ENCODE measurements at regions not wholly inside any gene's neighbourhood (a gene's known extent, or its start where the extent isn't known, plus 50 kb on each side); places are given as distances from the start of the nearest gene placed in this dataset.
"Not testable (repeated sequence)": the region's sequence is repeated elsewhere in the genome, so short reads cannot be mapped to it uniquely, and the experiment has no call there.

DNA sequence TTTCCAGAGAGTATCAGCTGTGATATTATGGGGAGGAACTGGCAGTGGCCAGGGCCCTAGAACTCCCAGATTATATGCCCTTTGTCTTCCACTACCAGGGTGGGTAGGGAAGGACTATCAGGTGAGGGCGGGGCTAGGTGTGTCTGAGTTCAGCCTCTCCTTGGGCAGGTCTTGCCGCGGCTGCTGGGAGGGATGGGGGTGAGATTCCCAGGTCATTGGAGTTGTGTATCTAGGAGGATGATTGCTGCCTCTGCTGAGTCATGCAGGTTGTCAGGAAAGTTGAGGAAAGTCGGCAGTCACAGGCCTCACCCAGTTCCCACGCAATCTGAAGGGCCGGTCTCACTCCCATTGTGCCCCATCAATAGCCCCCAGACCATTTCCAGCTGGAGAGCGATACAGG, 185.2 kb downstream of the DKK1 start:
- Mint-ChIP-seq H3K36me3 (ENCODE audit: insufficient read depth in 2 of 2) (peaks cover 0 to 1% of the 10 kb centered on the region in 2 donors), H3K4me1 (ENCODE audit: low read depth) (no peaks in the 10 kb centered on the region), H3K27me3 (ENCODE audit: low read depth) (no peaks in the 10 kb centered on the region), H3K4me3 (no peak overlapping the region), H3K27ac (no peak overlapping the region), H3K9me3 (peaks cover 4 to 10% of the 10 kb centered on the region in 2 donors)
- no peak for DNase-seq
- ATAC-seq (replicated peaks in 1 of 2), result no peak

GRCh38 chr10:52500476-52500875, 186.4 kb downstream of the DKK1 start:
- Mint-ChIP-seq H3K9me3 (peaks cover 8 to 14% of the 10 kb centered on the region in 2 donors), H3K4me1 (ENCODE audit: low read depth) (no peaks in the 10 kb centered on the region), H3K27me3 (ENCODE audit: low read depth) (no peaks in the 10 kb centered on the region), H3K36me3 (ENCODE audit: insufficient read depth in 2 of 2) (peaks cover 0 to 1% of the 10 kb centered on the region in 2 donors), H3K27ac (no peak overlapping the region), H3K4me3 (no peak overlapping the region)
- DNase-seq (no peak), ATAC-seq (replicated peaks in 1 of 2) (no peak)

- H3K27me3 Mint-ChIP-seq (ENCODE audit: low read depth), result no peaks in the 10 kb centered on the region
- DNase-seq (no peak), ATAC-seq (replicated peaks in 1 of 2) (no peak)
- no peaks in the 10 kb centered on the region for H3K36me3 Mint-ChIP-seq (ENCODE audit: insufficient read depth in 2 of 2)
- no peaks in the 10 kb centered on the region for H3K4me1 Mint-ChIP-seq (ENCODE audit: low read depth)
- peaks cover 11 to 14% of the 10 kb centered on the region in 2 donors for H3K9me3 Mint-ChIP-seq
- H3K27ac Mint-ChIP-seq, result no peak overlapping the region
- H3K4me3 Mint-ChIP-seq, result no peak overlapping the region
These were observed 188.2 kb downstream of the DKK1 start for GRCh38 chr10:52502237-52502636.

DNA sequence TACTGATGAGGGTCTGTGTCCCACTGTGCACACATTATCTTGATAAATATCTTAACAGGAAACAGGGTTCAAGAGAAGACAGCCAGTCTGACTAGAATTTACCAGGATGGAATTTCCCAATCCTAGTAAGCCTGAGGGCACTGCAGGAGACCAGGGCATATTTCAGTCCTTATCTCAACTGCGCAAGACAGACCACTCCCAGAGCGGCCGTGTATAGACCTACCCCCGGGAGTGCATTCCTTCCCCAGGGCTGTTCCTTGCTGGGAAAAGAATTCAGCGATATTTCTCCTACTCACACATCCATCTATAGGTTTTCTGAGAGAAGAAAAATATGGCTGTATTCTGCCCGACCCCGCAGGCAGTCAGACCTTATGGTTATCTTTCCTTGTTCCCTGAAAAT, 191.3 kb downstream of the DKK1 start:
- not testable (repeated sequence) for H3K27ac Mint-ChIP-seq; H3K4me1 Mint-ChIP-seq (ENCODE audit: low read depth); H3K4me3 Mint-ChIP-seq; H3K36me3 Mint-ChIP-seq (ENCODE audit: insufficient read depth in 2 of 2); DNase-seq; ATAC-seq (replicated peaks in 1 of 2); H3K27me3 Mint-ChIP-seq (ENCODE audit: low read depth)
- peaks cover 9 to 11% of the 10 kb centered on the region in 2 donors for H3K9me3 Mint-ChIP-seq

GRCh38 chr10:52514481-52514880, 200.4 kb downstream of the DKK1 start:
- no peak for DNase-seq
- H3K4me1 Mint-ChIP-seq (ENCODE audit: low read depth), result no peaks in the 10 kb centered on the region
- H3K9me3 Mint-ChIP-seq, result peaks cover 10 to 14% of the 10 kb centered on the region in 2 donors
- H3K36me3 Mint-ChIP-seq (ENCODE audit: insufficient read depth in 2 of 2), result peaks cover 0 to 4% of the 10 kb centered on the region in 2 donors
- no peak for ATAC-seq (replicated peaks in 1 of 2)
- no peak overlapping the region for H3K27ac Mint-ChIP-seq
- no peak overlapping the region for H3K4me3 Mint-ChIP-seq
- H3K27me3 Mint-ChIP-seq (ENCODE audit: low read depth), result no peaks in the 10 kb centered on the region

- Mint-ChIP-seq H3K4me1 (ENCODE audit: low read depth) (no peaks in the 10 kb centered on the region), H3K9me3 (peaks cover 5 to 9% of the 10 kb centered on the region in 2 donors), H3K4me3 (no peak overlapping the region), H3K27ac (no peak overlapping the region), H3K27me3 (ENCODE audit: low read depth) (no peaks in the 10 kb centered on the region), H3K36me3 (ENCODE audit: insufficient read depth in 2 of 2) (peaks cover 0 to 2% of the 10 kb centered on the region in 2 donors)
- ATAC-seq (replicated peaks in 1 of 2) (no peak), DNase-seq (no peak)
These were observed 202.9 kb downstream of the DKK1 start for GRCh38 chr10:52517012-52517411.

DNA sequence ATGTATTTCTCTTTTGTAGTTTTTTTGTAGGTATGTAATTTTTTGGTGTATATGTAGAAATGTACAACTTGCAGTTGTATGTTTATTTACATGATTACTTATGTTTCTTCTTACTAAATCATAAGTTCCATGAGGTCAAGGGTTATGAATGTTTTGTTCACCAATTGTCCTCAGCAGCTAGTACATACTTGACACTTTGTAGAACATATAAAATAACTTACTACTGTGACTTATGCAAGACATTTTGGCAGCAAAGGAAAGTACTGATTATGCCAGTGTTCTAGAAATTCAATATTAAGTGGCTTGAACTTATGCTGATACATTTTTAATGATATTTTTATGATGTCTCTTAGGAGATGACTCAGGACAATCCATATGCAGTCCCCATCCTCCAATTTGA, 209.6 kb downstream of the DKK1 start:
- no peaks in the 10 kb centered on the region for H3K36me3 Mint-ChIP-seq (ENCODE audit: insufficient read depth in 2 of 2)

DNA sequence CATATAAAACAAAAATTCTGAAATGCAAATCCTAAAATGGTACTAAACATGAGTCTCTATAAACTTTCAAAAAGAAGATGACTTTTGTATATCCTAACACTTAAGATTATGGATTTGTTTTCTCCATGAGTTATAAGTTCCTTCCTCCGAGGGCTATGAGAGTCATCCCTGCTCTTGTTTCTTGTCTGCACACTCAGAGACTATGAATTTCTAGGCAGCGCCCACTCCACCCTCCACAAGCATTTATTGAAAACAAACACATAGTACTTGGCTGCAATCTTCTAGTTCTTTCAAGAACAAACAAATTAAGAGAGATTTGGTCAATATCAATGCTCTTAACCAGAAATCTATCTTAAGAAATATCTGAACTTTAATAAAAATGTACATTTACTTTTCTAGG, 211.7 kb downstream of the DKK1 start:
- DNase-seq, result no peak
- Mint-ChIP-seq H3K4me1 (ENCODE audit: low read depth) (no peaks in the 10 kb centered on the region), H3K4me3 (no peak overlapping the region), H3K27ac (no peak overlapping the region), H3K27me3 (ENCODE audit: low read depth) (no peaks in the 10 kb centered on the region), H3K36me3 (ENCODE audit: insufficient read depth in 2 of 2) (no peaks in the 10 kb centered on the region), H3K9me3 (peaks cover 6 to 8% of the 10 kb centered on the region in 2 donors)
- no peak for ATAC-seq (replicated peaks in 1 of 2)

More for the DNA sequence above, 209.6 kb downstream of the DKK1 start:
- no peaks in the 10 kb centered on the region for H3K27me3 Mint-ChIP-seq (ENCODE audit: low read depth)
- H3K27ac Mint-ChIP-seq, result no peak overlapping the region
- no peak for DNase-seq
- ATAC-seq (replicated peaks in 1 of 2), result no peak
- no peaks in the 10 kb centered on the region for H3K4me1 Mint-ChIP-seq (ENCODE audit: low read depth)
- no peak overlapping the region for H3K4me3 Mint-ChIP-seq
- peaks cover 6% of the 10 kb centered on the region in 2 donors for H3K9me3 Mint-ChIP-seq

DNA sequence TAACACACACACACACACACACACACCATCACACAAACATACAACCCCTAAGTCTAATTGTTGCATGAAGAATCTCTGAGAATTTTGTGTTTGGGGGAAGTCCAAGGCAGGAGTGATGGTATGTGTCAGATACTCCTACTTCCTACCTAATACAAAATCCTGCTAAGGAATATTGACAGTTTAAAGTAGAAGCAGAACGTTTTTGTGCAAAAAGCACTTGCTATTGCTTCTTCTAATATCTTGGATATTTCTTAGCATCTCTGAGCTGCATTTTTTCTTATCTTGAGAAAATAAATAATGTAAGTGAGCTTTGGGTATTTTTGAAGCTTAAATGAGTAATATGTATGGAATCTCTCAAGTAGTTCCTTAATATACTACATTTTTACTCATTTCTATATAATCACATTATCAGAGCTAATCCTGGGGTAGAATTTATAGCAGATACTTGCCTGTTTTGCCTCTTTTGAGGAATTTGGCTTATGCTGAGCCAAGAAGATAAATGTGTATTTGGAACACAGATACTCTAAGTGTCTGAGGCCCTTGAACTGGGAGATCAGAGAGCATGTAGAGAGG, 212.3 kb downstream of the DKK1 start:
- DNase-seq (no peak), ATAC-seq (replicated peaks in 1 of 2) (no peak)
- H3K9me3 Mint-ChIP-seq, result peaks cover 5 to 6% of the 10 kb centered on the region in 2 donors
- no peak overlapping the region for H3K27ac Mint-ChIP-seq
- H3K27me3 Mint-ChIP-seq (ENCODE audit: low read depth), result no peaks in the 10 kb centered on the region
- no peak overlapping the region for H3K4me3 Mint-ChIP-seq
- H3K4me1 Mint-ChIP-seq (ENCODE audit: low read depth), result no peaks in the 10 kb centered on the region
- no peaks in the 10 kb centered on the region for H3K36me3 Mint-ChIP-seq (ENCODE audit: insufficient read depth in 2 of 2)

DNA sequence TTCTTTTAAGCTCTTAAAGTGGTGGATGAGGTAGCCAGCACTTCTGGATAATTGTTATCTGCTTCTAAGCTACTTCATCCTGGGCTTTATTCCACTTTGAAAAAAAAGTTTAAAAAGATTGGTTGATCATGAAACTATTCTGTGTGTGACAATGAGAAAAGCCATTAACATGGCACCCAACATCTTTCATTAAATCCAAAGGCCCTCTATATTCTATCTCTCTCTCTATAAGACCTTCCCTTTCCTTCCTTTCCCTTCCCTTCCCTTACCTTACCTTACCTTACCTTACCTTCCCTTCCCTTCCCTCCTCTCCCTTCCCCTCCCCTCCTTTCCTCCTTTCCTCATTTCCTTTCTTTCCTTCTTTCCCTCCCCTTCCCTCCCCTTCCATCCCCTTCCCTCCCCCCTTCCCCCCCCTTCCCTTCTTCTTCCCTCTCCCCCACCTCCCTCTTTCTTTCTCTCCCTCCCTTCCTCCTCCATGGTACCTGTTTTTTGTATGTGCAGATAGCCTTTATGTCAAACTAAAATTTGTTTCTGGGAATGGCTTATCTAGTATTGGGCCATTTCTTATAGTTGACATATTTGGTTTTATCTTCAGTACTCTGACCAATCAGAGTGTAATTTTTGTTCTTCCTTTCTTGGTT, 218.7 kb downstream of the DKK1 start:
- H3K9me3 Mint-ChIP-seq, result peaks cover 4 to 12% of the 10 kb centered on the region in 2 donors
- H3K4me3 Mint-ChIP-seq, result no peak overlapping the region
- no peak for DNase-seq
- ATAC-seq (replicated peaks in 1 of 2), result no peak
- no peaks in the 10 kb centered on the region for H3K4me1 Mint-ChIP-seq (ENCODE audit: low read depth)
- no peak overlapping the region for H3K27ac Mint-ChIP-seq
- no peaks in the 10 kb centered on the region for H3K36me3 Mint-ChIP-seq (ENCODE audit: insufficient read depth in 2 of 2)
- H3K27me3 Mint-ChIP-seq (ENCODE audit: low read depth), result no peaks in the 10 kb centered on the region

DNA sequence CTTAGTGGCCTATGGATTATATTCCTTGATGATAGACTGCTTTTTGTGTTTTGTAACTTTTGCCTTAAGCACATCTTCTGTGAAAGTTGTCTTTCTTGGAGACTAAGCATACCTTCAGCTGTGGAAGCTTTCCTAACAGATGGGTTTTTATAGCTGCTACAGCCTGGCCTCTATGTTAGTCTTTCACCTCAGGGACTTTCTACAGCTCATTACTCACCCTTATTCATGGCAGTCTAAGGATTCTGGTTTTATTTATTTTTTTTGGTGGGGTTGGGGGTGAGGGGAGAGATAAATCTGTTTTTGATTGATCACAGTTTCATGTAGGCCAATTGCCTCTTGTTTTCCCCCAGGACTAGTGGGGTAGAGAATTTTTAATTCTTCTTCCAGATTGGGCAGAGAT, 219.9 kb downstream of the DKK1 start:
- no peak overlapping the region for H3K27ac Mint-ChIP-seq
- H3K4me1 Mint-ChIP-seq (ENCODE audit: low read depth), result no peaks in the 10 kb centered on the region
- no peak overlapping the region for H3K4me3 Mint-ChIP-seq
- DNase-seq (no peak), ATAC-seq (replicated peaks in 1 of 2) (no peak)
- H3K27me3 Mint-ChIP-seq (ENCODE audit: low read depth), result no peaks in the 10 kb centered on the region
- no peaks in the 10 kb centered on the region for H3K36me3 Mint-ChIP-seq (ENCODE audit: insufficient read depth in 2 of 2)
- H3K9me3 Mint-ChIP-seq, result peaks cover 4 to 11% of the 10 kb centered on the region in 2 donors

GRCh38 chr10:52539463-52539862, 225.4 kb downstream of the DKK1 start:
- no peak for DNase-seq
- Mint-ChIP-seq H3K36me3 (ENCODE audit: insufficient read depth in 2 of 2) (no peaks in the 10 kb centered on the region), H3K27ac (no peak overlapping the region), H3K27me3 (ENCODE audit: low read depth) (no peaks in the 10 kb centered on the region), H3K9me3 (peaks cover 1 to 14% of the 10 kb centered on the region in 2 donors), H3K4me3 (no peak overlapping the region), H3K4me1 (ENCODE audit: low read depth) (no peaks in the 10 kb centered on the region)
- no peak for ATAC-seq (replicated peaks in 1 of 2)

DNA sequence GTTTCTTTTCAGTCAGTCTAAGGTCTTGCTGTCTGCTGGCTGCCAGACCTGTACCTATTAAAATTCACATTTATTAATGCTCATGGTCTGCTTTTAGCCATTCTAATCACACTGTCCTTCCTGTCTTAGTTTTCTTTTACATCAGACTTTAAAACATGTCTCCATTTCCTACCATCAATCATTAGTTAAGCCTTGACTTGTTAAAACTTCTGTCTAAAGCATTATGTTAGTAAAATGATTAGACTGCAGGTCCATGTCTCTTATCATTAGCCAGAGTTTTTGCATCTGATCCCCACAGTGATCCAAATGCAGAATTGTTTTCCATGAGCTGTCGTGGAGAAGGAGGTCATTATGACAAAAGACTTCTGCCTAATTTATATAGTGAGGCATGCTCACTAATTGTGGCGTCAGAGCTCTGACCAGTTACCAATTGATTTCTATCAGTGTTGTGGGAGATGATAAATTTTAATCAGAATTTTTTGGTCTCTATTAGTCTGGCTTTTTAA, 226.5 kb downstream of the DKK1 start:
- DNase-seq (no peak), ATAC-seq (replicated peaks in 1 of 2) (no peak)
- peaks cover 1 to 14% of the 10 kb centered on the region in 2 donors for H3K9me3 Mint-ChIP-seq
- no peaks in the 10 kb centered on the region for H3K4me1 Mint-ChIP-seq (ENCODE audit: low read depth)
- H3K4me3 Mint-ChIP-seq, result no peak overlapping the region
- no peaks in the 10 kb centered on the region for H3K27me3 Mint-ChIP-seq (ENCODE audit: low read depth)
- no peak overlapping the region for H3K27ac Mint-ChIP-seq
- no peaks in the 10 kb centered on the region for H3K36me3 Mint-ChIP-seq (ENCODE audit: insufficient read depth in 2 of 2)

- H3K9me3 Mint-ChIP-seq, result peaks cover 3 to 15% of the 10 kb centered on the region in 2 donors
- no peaks in the 10 kb centered on the region for H3K27me3 Mint-ChIP-seq (ENCODE audit: low read depth)
- H3K4me1 Mint-ChIP-seq (ENCODE audit: low read depth), result no peaks in the 10 kb centered on the region
- H3K27ac Mint-ChIP-seq, result no peak overlapping the region
- DNase-seq (no peak), ATAC-seq (replicated peaks in 1 of 2) (no peak)
- H3K36me3 Mint-ChIP-seq (ENCODE audit: insufficient read depth in 2 of 2), result no peaks in the 10 kb centered on the region
- H3K4me3 Mint-ChIP-seq, result no peak overlapping the region
These were observed 227.0 kb downstream of the DKK1 start for GRCh38 chr10:52541006-52541473.

Data from activated T-cell treated with anti-CD3 and anti-CD28 coated beads, Interleukin-2, amount 50 U/mL, for 72 hours (primary cell).